H1 (cell line): ENCODE measurements at regions not wholly inside any gene's neighbourhood (a gene's known extent, or its start where the extent isn't known, plus 50 kb on each side); places are given as distances from the start of the nearest gene placed in this dataset.

ENCODE experiments used
- CTCF ChIA-PET: fragments of 300-600 bp; sonication (Branson Sonifier 250); formaldehyde crosslinking; loops from one replicate; lab custom pipeline; 2021; ENCODE audit not compliant: partially characterized antibody; lab: Charles Lee
- POLR2A ChIA-PET: fragments of 300-600 bp; sonication (Branson Sonifier 250); formaldehyde crosslinking; loops from one replicate; lab custom pipeline; 2021; ENCODE audit warnings: inconsistent platforms; ENCODE audit not compliant: partially characterized antibody; lab: Charles Lee
- DNase-seq, 2 experiments: peaks; one replicate each; pipeline versions ENCODE4 v3.0.0 to v3.0.0-alpha.2; 2010 to 2022; ENCODE audit warnings: low spot score in 2 of 2, low read depth in 1 of 2, mixed read lengths in 1 of 2
- FAIRE-seq: peaks from 2 replicates; lab custom pipeline; 2011; peaks lifted over from hg19 to GRCh38; lab: Jason Lieb, UNC
- H2AFZ ChIP-seq: 2 replicates; pipeline ENCODE4 v1.8.1; 2012; ENCODE audit warnings: low read length, inconsistent platforms
- H2AK5ac ChIP-seq: 2 replicates; pipeline ENCODE4 v1.6.1; 2013; ENCODE audit warnings: low read depth, low read length
- H2BK120ac ChIP-seq: replicated peaks from 2 replicates; pipeline ENCODE3; 2013; ENCODE audit warnings: low read depth, low read length, inconsistent platforms
- H2BK12ac ChIP-seq: 2 replicates; pipeline ENCODE4 v1.6.1; 2013; ENCODE audit warnings: low read depth, low read length
- H2BK15ac ChIP-seq: 2 replicates; pipeline ENCODE4 v1.6.1; 2013; ENCODE audit warnings: low read length
- H2BK20ac ChIP-seq: 2 replicates; pipeline ENCODE4 v1.6.1; 2013; ENCODE audit warnings: low read length
- H2BK5ac ChIP-seq: 2 replicates; pipeline ENCODE4 v1.6.1; 2013; ENCODE audit warnings: low read depth, low read length
- H3K14ac ChIP-seq: 2 replicates; pipeline ENCODE4 v1.6.1; 2013; ENCODE audit warnings: inconsistent platforms; ENCODE audit not compliant: insufficient read length
- H3K18ac ChIP-seq: 2 replicates; pipeline ENCODE4 v1.6.1; 2013; ENCODE audit warnings: low read length; ENCODE audit errors: extremely low read depth
- H3K23ac ChIP-seq: 2 replicates; pipeline ENCODE4 v1.6.1; 2013; ENCODE audit warnings: inconsistent platforms; ENCODE audit not compliant: insufficient read length
- H3K23me2 ChIP-seq: 2 replicates; pipeline ENCODE4 v1.6.1; 2013; ENCODE audit warnings: low read depth, low read length
- H3K27ac ChIP-seq: 2 replicates; pipeline ENCODE4 v1.6.1; 2011; ENCODE audit warnings: low read depth, low read length, inconsistent platforms
- H3K27me3 ChIP-seq, 4 experiments: replicated peaks in 1 of 4; 1 replicate in 1 of 4; 2 replicates in 3 of 4; pipeline versions ENCODE4 v1.6.1 to v1.8.1; 2011 to 2013; ENCODE audit warnings: low read length in 3 of 4, mild to moderate bottlenecking in 3 of 4, inconsistent platforms in 2 of 4, mixed read lengths in 2 of 4, moderate library complexity in 1 of 4; ENCODE audit not compliant: control insufficient read depth in 3 of 4, insufficient read depth in 3 of 4; ENCODE audit errors: extremely low read depth in 1 of 4
- H3K36me3 ChIP-seq, 4 experiments: 2 replicates each; pipeline versions ENCODE4 v1.6.1 to v1.8.1; 2011 to 2013; ENCODE audit warnings: mild to moderate bottlenecking in 4 of 4, low read length in 3 of 4, moderate library complexity in 2 of 4, control low read depth in 1 of 4, inconsistent platforms in 1 of 4; ENCODE audit not compliant: insufficient read depth in 4 of 4, control insufficient read depth in 2 of 4
- H3K4ac ChIP-seq: replicated peaks from 2 replicates; pipeline ENCODE3; 2013; ENCODE audit warnings: low read length, low read depth, mixed read lengths, inconsistent platforms; ENCODE audit not compliant: insufficient read length
- H3K4me1 ChIP-seq, 4 experiments: replicated peaks in 1 of 4; 1 replicate in 1 of 4; 2 replicates in 3 of 4; pipeline versions ENCODE4 v1.6.1 to v1.8.1; 2011 to 2013; ENCODE audit warnings: low read length in 3 of 4, inconsistent platforms in 2 of 4, mixed read lengths in 1 of 4; ENCODE audit not compliant: insufficient read depth in 4 of 4, control insufficient read depth in 3 of 4
- H3K4me2 ChIP-seq, 2 experiments: 2 replicates each; pipeline versions ENCODE4 v1.6.1 to v1.8.1; 2011 to 2013; ENCODE audit warnings: low read depth in 2 of 2, low read length in 2 of 2, control low read depth in 1 of 2, inconsistent platforms in 1 of 2, mild to moderate bottlenecking in 1 of 2; ENCODE audit not compliant: insufficient read depth in 1 of 2
- H3K4me3 ChIP-seq, 4 experiments: fragments of 200-600, 300-600 bp in 1 of 4; sonication (generic), shearing (Covaris generic), sonication (Bioruptor Twin) in 1 of 4; 2 replicates each; pipeline versions ENCODE4 v1.5.1 to v1.8.1; 2011 to 2016; ENCODE audit warnings: low read length in 4 of 4, low read depth in 3 of 4, control low read depth in 2 of 4, inconsistent platforms in 2 of 4, mild to moderate bottlenecking in 2 of 4, mixed read lengths in 1 of 4, moderate library complexity in 1 of 4; ENCODE audit not compliant: insufficient read depth in 2 of 4; ENCODE audit errors: extremely low read depth in 1 of 4
- H3K56ac ChIP-seq: replicated peaks from 2 replicates; pipeline ENCODE3; 2013; ENCODE audit warnings: low read depth, mild to moderate bottlenecking, mixed read lengths, low read length, inconsistent platforms; ENCODE audit not compliant: insufficient read length
- H3K79me1 ChIP-seq: 2 replicates; pipeline ENCODE4 v1.6.1; 2013; ENCODE audit warnings: low read depth, low read length, control low read depth
- H3K79me2 ChIP-seq, 2 experiments: 2 replicates each; pipeline versions ENCODE4 v1.6.1 to v1.8.1; 2012 to 2013; ENCODE audit warnings: low read length in 2 of 2, mild to moderate bottlenecking in 2 of 2, inconsistent platforms in 1 of 2; ENCODE audit not compliant: insufficient read depth in 2 of 2, control insufficient read depth in 1 of 2
- H3K9ac ChIP-seq, 4 experiments: replicated peaks in 1 of 4; 1 replicate in 1 of 4; 2 replicates in 3 of 4; pipeline versions ENCODE4 v1.6.1 to v1.8.1; 2011 to 2013; ENCODE audit warnings: low read depth in 3 of 4, low read length in 3 of 4, control low read depth in 2 of 4, mild to moderate bottlenecking in 2 of 4, moderate library complexity in 2 of 4, inconsistent platforms in 1 of 4; ENCODE audit errors: extremely low read depth in 1 of 4
- H3K9me3 ChIP-seq, 2 experiments: 2 replicates each; pipeline versions ENCODE4 v1.6.1 to v1.8.1; 2012 to 2013; ENCODE audit warnings: mild to moderate bottlenecking in 2 of 2, moderate library complexity in 2 of 2, control low read depth in 1 of 2, inconsistent platforms in 1 of 2, low read depth in 1 of 2, low read length in 1 of 2, mixed read lengths in 1 of 2; ENCODE audit not compliant: insufficient read depth in 2 of 2
- H4K20me1 ChIP-seq, 2 experiments: replicated peaks in 1 of 2; 2 replicates each; pipeline versions ENCODE3 to v1.8.1; 2011 to 2013; ENCODE audit warnings: inconsistent platforms in 2 of 2, low read length in 2 of 2, mild to moderate bottlenecking in 1 of 2; ENCODE audit not compliant: insufficient read depth in 2 of 2, control insufficient read depth in 1 of 2
- H4K5ac ChIP-seq: 2 replicates; pipeline ENCODE4 v1.6.1; 2013; ENCODE audit warnings: low read length, low read depth, mixed read lengths, inconsistent platforms; ENCODE audit not compliant: insufficient read length
- H4K8ac ChIP-seq: 2 replicates; pipeline ENCODE4 v1.8.0; 2013; ENCODE audit warnings: mild to moderate bottlenecking, moderate library complexity, low read length, inconsistent platforms; ENCODE audit not compliant: insufficient read depth; ENCODE audit errors: extremely low read depth
- H4K91ac ChIP-seq: replicated peaks from 2 replicates; pipeline ENCODE3; 2013; ENCODE audit warnings: low read length, mixed read lengths, inconsistent platforms; ENCODE audit not compliant: insufficient read length
- CBX8 ChIP-seq: fragments of 300-800, 300-1000 bp; sonication (generic); IDR thresholded peaks from 2 replicates; pipeline ENCODE4 v1.7.1; 2016; ENCODE audit warnings: low read depth, low read length, borderline replicate concordance
- CEBPB ChIP-seq: IDR thresholded peaks from 2 replicates; pipeline ENCODE4 v1.6.1; 2012; ENCODE audit warnings: low read depth, low read length
- CHD2 ChIP-seq: IDR thresholded peaks from 2 replicates; pipeline ENCODE4 v1.6.1; 2012; ENCODE audit warnings: low read length, improper control_type of control experiment
- EP300 ChIP-seq, 2 experiments: IDR thresholded peaks; 1 replicate in 1 of 2; 2 replicates in 1 of 2; pipeline ENCODE4 v1.6.1; 2011 to 2012; ENCODE audit warnings: low read depth in 2 of 2, low read length in 2 of 2, mild to moderate bottlenecking in 2 of 2, borderline replicate concordance in 1 of 2, inconsistent platforms in 1 of 2, moderate library complexity in 1 of 2
- GABPA ChIP-seq: IDR thresholded peaks from 2 replicates; pipeline ENCODE4 v1.6.1; 2011; ENCODE audit warnings: mild to moderate bottlenecking, low read length, moderate library complexity, borderline replicate concordance; ENCODE audit not compliant: insufficient read depth
- RNF2 ChIP-seq: fragments of 200-900, 300-1000 bp; sonication (generic); IDR thresholded peaks from 2 replicates; pipeline ENCODE4 v1.7.1; 2016; ENCODE audit warnings: borderline replicate concordance, low read depth, mild to moderate bottlenecking, antibody characterized with exemption, low read length; ENCODE audit not compliant: poor library complexity, severe bottlenecking; ENCODE audit errors: missing control alignments
- SAP30 ChIP-seq: fragments of 300-600 bp; sonication (generic); IDR thresholded peaks from 2 replicates; pipeline ENCODE4 v1.7.1; 2012; ENCODE audit warnings: low read length, moderate library complexity, mild to moderate bottlenecking, inconsistent platforms; ENCODE audit not compliant: insufficient read depth, insufficient replicate concordance
- SIN3A ChIP-seq, 2 experiments: IDR thresholded peaks in 1 of 2; conservative IDR thresholded peaks in 1 of 2; 2 replicates each; pipeline ENCODE4 v1.6.1; 2011 to 2012; ENCODE audit warnings: low read length in 2 of 2, improper control_type of control experiment in 1 of 2, low read depth in 1 of 2, mild to moderate bottlenecking in 1 of 2
- TF ChIP-seq, protein P1 (sequence below), 3 experiments: IDR thresholded peaks; 1 replicate in 2 of 3; 2 replicates in 1 of 3; pipeline versions ENCODE4 v1.5.1 to v1.6.1; 2011; ENCODE audit warnings: low read length in 3 of 3, mild to moderate bottlenecking in 3 of 3, inconsistent platforms in 2 of 3, low read depth in 1 of 3, moderate library complexity in 1 of 3; ENCODE audit not compliant: insufficient read depth in 1 of 3; ENCODE audit errors: control extremely low read depth in 1 of 3

DNA sequence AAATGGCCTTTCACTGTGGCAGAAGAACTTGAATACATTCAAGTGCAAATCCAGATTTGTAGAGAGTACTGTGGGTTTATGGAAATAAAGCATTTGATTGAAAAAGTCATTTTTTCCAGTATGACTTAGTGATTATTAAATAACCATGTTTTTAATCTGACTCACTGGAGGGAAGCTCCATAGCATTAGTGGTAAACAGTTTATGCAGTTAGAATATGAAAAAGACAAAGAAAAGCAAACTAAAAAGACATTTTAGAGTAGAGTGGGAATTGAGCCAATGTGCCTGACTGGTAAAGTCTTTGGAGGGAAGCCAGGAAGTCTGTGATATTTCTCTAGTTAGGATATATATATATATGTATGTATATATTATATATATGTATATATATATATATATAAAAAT, 53.4 kb downstream of the FAT4 start:
- Histone ChIP-seq H3K4me3 (no peak overlapping the region), H4K20me1 (no peaks in the 10 kb centered on the region), H3K27me3 (no peaks in the 10 kb centered on the region), H4K8ac (no peak overlapping the region), H3K23me2 (no peaks in the 10 kb centered on the region), H3K79me2 (no peaks in the 10 kb centered on the region), H3K4me1 (no peaks in the 10 kb centered on the region), H3K56ac (no peak overlapping the region), H3K9me3 (no peaks in the 10 kb centered on the region), H3K18ac (no peak overlapping the region), H4K91ac (no peak overlapping the region), H3K23ac (no peak overlapping the region), H3K4me2 (no peak overlapping the region), H3K36me3 (no peaks in the 10 kb centered on the region), H3K14ac (no peak overlapping the region), H2AK5ac (no peak overlapping the region), H2BK12ac (no peak overlapping the region), H3K9ac (no peak overlapping the region), H4K5ac (no peak overlapping the region), H2BK15ac (no peak overlapping the region), H2BK120ac (no peak overlapping the region), H2BK5ac (no peak overlapping the region), H3K79me1 (no peaks in the 10 kb centered on the region), H2AFZ (no peak overlapping the region), H2BK20ac (no peak overlapping the region), H3K27ac (no peak overlapping the region), H3K4ac (no peak overlapping the region)
- ChIA-PET POLR2A (interaction anchor here (1.1 kb wide), 1 partner anchor 34 kb away, joined by 3 read pairs; no protein-coding TSS in a partner anchor), CTCF (no interaction called here)
- no peak for DNase-seq
- TF ChIP-seq CBX8: no peak
- TF ChIP-seq SIN3A (conservative IDR thresholded peaks at IDR 0.05 in 1 of 2, IDR thresholded peaks at IDR 0.05 in 1 of 2; ENCODE audit: low read depth in 1 of 2, low read length in 2 of 2): no peak
- TF ChIP-seq CHD2: no peak
- no peak for TF ChIP-seq RNF2
- no peak for TF ChIP-seq CEBPB
- TF ChIP-seq SAP30: no peak
- TF ChIP-seq GABPA: no peak
- no peak for TF ChIP-seq EP300 (IDR thresholded peaks at IDR 0.05; ENCODE audit: borderline replicate concordance in 1 of 2, low read depth in 2 of 2, low read length in 2 of 2)
- TF ChIP-seq, protein P1, sequence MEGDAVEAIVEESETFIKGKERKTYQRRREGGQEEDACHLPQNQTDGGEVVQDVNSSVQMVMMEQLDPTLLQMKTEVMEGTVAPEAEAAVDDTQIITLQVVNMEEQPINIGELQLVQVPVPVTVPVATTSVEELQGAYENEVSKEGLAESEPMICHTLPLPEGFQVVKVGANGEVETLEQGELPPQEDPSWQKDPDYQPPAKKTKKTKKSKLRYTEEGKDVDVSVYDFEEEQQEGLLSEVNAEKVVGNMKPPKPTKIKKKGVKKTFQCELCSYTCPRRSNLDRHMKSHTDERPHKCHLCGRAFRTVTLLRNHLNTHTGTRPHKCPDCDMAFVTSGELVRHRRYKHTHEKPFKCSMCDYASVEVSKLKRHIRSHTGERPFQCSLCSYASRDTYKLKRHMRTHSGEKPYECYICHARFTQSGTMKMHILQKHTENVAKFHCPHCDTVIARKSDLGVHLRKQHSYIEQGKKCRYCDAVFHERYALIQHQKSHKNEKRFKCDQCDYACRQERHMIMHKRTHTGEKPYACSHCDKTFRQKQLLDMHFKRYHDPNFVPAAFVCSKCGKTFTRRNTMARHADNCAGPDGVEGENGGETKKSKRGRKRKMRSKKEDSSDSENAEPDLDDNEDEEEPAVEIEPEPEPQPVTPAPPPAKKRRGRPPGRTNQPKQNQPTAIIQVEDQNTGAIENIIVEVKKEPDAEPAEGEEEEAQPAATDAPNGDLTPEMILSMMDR (IDR thresholded peaks at IDR 0.05; ENCODE audit: control extremely low read depth in 1 of 3, insufficient read depth in 1 of 3, low read depth in 1 of 3, low read length in 3 of 3): no peak
- no peak for FAIRE-seq
